OCI-LY7 (cell line): ENCODE measurements at regions not wholly inside any gene's neighbourhood (a gene's known extent, or its start where the extent isn't known, plus 50 kb on each side); places are given as distances from the start of the nearest gene placed in this dataset.
"Not testable (repeated sequence)": the region's sequence is repeated elsewhere in the genome, so short reads cannot be mapped to it uniquely, and the experiment has no call there.

ENCODE experiments used
- BruUV-seq: library from RNA; stranded (reverse); fragments of 400-500 nt; replicated peaks from 2 replicates; lab custom pipeline; 2021; lab: Mats Ljungman, UMichigan
- CTCF ChIA-PET: fragments of 300-600 bp; sonication (Branson Sonifier 250); formaldehyde crosslinking; loops from one replicate; lab custom pipeline; 2022; ENCODE audit warnings: antibody characterized with exemption; ENCODE audit not compliant: unreplicated experiment; lab: Charles Lee
- POLR2A ChIA-PET: fragments of 300-600 bp; sonication (Branson Sonifier 250); formaldehyde crosslinking; loops from one replicate; lab custom pipeline; 2022; ENCODE audit warnings: antibody characterized with exemption; lab: Charles Lee
- DNase-seq: peaks from one replicate; pipeline ENCODE4 v3.0.0-alpha.2; 2015; ENCODE audit warnings: low spot score
- H2AFZ ChIP-seq: fragments of 200-600 bp; sonication (generic), shearing (Covaris generic); 2 replicates; pipeline ENCODE4 v1.6.1; 2014; ENCODE audit warnings: mild to moderate bottlenecking, antibody characterized with exemption, low read length, moderate library complexity
- H3K27ac ChIP-seq: fragments of 200-600 bp; sonication (generic); 2 replicates; pipeline ENCODE4 v1.5.1; 2014; ENCODE audit warnings: mixed run types, low read depth, mild to moderate bottlenecking, moderate library complexity, low read length, inconsistent platforms; ENCODE audit not compliant: poor library complexity, severe bottlenecking
- H3K36me3 ChIP-seq: fragments of 200-600 bp; sonication (generic); 2 replicates; pipeline ENCODE4 v1.6.1; 2014; ENCODE audit warnings: mild to moderate bottlenecking, antibody characterized with exemption, low read length, moderate library complexity, mixed read lengths; ENCODE audit not compliant: insufficient read depth
- H3K4me1 ChIP-seq: fragments of 200-600 bp; sonication (generic); 2 replicates; pipeline ENCODE4 v1.5.1; 2014; ENCODE audit warnings: mild to moderate bottlenecking, low read length; ENCODE audit not compliant: insufficient read depth, poor library complexity, severe bottlenecking
- H3K4me2 ChIP-seq: fragments of 200-600 bp; sonication (generic); 2 replicates; pipeline ENCODE4 v1.6.1; 2014; ENCODE audit warnings: mild to moderate bottlenecking, low read length
- H3K4me3 ChIP-seq: fragments of 200-600 bp; sonication (generic); 2 replicates; pipeline ENCODE4 v1.5.1; 2014; ENCODE audit warnings: mild to moderate bottlenecking, low read depth, low read length; ENCODE audit not compliant: poor library complexity, severe bottlenecking
- H3K79me2 ChIP-seq: fragments of 200-600 bp; sonication (generic); 2 replicates; pipeline ENCODE4 v1.6.1; 2016; ENCODE audit warnings: low read depth, mild to moderate bottlenecking, low read length, moderate library complexity, mixed read lengths; ENCODE audit not compliant: insufficient read depth
- H3K9me2 ChIP-seq: fragments of 200-600 bp; sonication (generic); 2 replicates; pipeline ENCODE4 v1.6.1; 2016; ENCODE audit warnings: mild to moderate bottlenecking, low read length, mixed read lengths; ENCODE audit not compliant: insufficient read depth
- H3K9me3 ChIP-seq: fragments of 200-600 bp; sonication (generic); 2 replicates; pipeline ENCODE4 v1.6.1; 2014; ENCODE audit warnings: mild to moderate bottlenecking, mixed run types, low read length, mixed read lengths
- H4K20me1 ChIP-seq: fragments of 200-600 bp; sonication (generic); 2 replicates; pipeline ENCODE4 v1.6.1; 2014; ENCODE audit warnings: mild to moderate bottlenecking, antibody characterized with exemption, low read length, moderate library complexity, mixed read lengths; ENCODE audit not compliant: insufficient read depth
- EZH2phosphoT487 ChIP-seq: fragments of 200-600 bp; sonication (generic); IDR thresholded peaks from 2 replicates; pipeline ENCODE4 v1.6.1; 2018; ENCODE audit warnings: low read depth, borderline replicate concordance, mild to moderate bottlenecking, mixed run types, antibody characterized with exemption, low read length, moderate library complexity, mixed read lengths
- intact Hi-C: fragments of 100-400 bp; cut with micrococcal nuclease; formaldehyde crosslinking; loops from one replicate; pipeline ENCODE4 v1.10.0; 2022; ENCODE audit not compliant: unreplicated experiment
- TF ChIP-seq, protein P1 (sequence below): fragments of 200-600 bp; sonication (generic); conservative IDR thresholded peaks from 2 replicates; pipeline ENCODE4 v1.5.1; 2014; ENCODE audit warnings: mild to moderate bottlenecking, antibody characterized with exemption, low read length, moderate library complexity, mixed read lengths

DNA sequence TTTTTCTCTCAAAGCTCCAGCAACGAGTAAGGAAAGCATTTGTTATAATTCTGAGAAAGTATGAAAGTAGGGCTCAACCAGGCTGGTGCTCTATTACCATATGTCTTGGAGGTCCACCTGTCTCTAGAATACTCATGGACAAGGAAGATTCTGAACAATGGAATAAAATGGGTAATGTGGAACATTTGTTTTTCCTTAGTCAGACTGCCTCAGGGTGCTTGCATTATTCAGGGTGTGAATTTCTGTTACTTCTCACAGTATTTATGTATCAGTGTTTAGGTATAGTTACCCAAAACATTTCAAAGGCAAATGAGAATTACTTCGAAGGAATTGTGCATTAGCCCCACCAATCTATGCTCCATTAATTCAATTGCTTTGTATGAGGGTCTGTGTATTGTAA, 586.2 kb upstream of the CITED2 start:
- Histone ChIP-seq H3K27ac (no peak overlapping the region), H3K9me2 (no peaks in the 10 kb centered on the region), H3K79me2 (no peaks in the 10 kb centered on the region), H3K4me1 (no peaks in the 10 kb centered on the region), H3K9me3 (no peaks in the 10 kb centered on the region), H2AFZ (no peak overlapping the region), H4K20me1 (no peaks in the 10 kb centered on the region), H3K4me3 (no peak overlapping the region), H3K4me2 (no peak overlapping the region), H3K36me3 (no peaks in the 10 kb centered on the region)
- DNase-seq = no peak
- ChIA-PET CTCF (no interaction called here), POLR2A (interaction anchor here (0.7 kb wide), 2 partner anchors 86 to 375 kb away, joined by 3 to 5 read pairs; no protein-coding TSS in a partner anchor)
- no TSS peak for BruUV-seq
- intact Hi-C loops = no loop called here
- no peak for TF ChIP-seq EZH2phosphoT487
- TF ChIP-seq, protein P1, sequence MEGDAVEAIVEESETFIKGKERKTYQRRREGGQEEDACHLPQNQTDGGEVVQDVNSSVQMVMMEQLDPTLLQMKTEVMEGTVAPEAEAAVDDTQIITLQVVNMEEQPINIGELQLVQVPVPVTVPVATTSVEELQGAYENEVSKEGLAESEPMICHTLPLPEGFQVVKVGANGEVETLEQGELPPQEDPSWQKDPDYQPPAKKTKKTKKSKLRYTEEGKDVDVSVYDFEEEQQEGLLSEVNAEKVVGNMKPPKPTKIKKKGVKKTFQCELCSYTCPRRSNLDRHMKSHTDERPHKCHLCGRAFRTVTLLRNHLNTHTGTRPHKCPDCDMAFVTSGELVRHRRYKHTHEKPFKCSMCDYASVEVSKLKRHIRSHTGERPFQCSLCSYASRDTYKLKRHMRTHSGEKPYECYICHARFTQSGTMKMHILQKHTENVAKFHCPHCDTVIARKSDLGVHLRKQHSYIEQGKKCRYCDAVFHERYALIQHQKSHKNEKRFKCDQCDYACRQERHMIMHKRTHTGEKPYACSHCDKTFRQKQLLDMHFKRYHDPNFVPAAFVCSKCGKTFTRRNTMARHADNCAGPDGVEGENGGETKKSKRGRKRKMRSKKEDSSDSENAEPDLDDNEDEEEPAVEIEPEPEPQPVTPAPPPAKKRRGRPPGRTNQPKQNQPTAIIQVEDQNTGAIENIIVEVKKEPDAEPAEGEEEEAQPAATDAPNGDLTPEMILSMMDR = no peak

DNA sequence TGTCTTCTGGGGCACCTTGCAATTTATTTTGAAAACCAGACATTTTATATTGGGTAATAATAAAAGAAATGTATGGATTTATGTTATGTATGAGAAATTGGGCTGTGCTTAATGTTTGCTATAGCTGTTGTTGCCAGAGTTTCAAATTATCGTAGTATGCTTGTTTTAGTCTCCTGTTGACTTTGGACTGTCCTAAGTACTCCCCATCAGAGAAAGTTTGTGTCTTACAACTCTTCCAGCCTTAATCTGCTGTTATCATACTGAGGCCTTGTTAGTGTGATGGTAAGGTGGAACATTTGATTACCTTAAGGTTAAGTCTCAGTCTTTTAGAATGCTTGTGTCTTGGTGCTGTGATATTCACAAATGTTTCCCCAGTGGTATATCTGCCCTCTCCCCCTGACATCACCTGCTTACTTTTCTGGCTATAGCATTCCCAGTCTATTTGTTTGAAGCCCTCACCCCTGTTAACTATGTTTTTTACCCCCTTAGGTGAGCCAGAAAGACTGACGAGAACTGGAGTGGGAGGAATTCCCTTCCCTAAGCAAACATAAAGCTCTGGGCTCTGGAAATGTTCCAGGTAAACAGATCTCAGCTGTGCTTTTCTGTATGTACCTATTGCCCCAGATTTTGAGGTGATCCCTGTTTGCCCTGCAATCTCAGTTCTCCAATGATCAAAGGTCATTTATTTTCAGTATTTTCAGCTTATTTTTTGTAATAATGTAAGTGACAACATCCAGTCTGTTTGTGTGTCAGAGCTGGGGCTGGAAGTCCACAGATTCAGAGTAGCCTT, 581.1 kb upstream of the CITED2 start:
- no TSS peak for BruUV-seq
- no peak for DNase-seq
- H3K9me2 ChIP-seq = no peaks in the 10 kb centered on the region
- no peaks in the 10 kb centered on the region for H4K20me1 ChIP-seq
- no peaks in the 10 kb centered on the region for H3K4me1 ChIP-seq
- no peak overlapping the region for H3K4me3 ChIP-seq
- POLR2A ChIA-PET = interaction anchor here (1.0 kb wide), 1 partner anchor 9 kb away, joined by 3 read pairs; no protein-coding TSS in a partner anchor
- CTCF ChIA-PET = no interaction called here
- H3K79me2 ChIP-seq = no peaks in the 10 kb centered on the region
- H3K9me3 ChIP-seq = no peaks in the 10 kb centered on the region
- H3K4me2 ChIP-seq = no peak overlapping the region
- no peak overlapping the region for H3K27ac ChIP-seq
- H3K36me3 ChIP-seq = no peaks in the 10 kb centered on the region
- TF ChIP-seq, protein P1 = no peak
- TF ChIP-seq EZH2phosphoT487 = no peak
- no peak overlapping the region for H2AFZ ChIP-seq
- intact Hi-C loops = no loop called here

DNA sequence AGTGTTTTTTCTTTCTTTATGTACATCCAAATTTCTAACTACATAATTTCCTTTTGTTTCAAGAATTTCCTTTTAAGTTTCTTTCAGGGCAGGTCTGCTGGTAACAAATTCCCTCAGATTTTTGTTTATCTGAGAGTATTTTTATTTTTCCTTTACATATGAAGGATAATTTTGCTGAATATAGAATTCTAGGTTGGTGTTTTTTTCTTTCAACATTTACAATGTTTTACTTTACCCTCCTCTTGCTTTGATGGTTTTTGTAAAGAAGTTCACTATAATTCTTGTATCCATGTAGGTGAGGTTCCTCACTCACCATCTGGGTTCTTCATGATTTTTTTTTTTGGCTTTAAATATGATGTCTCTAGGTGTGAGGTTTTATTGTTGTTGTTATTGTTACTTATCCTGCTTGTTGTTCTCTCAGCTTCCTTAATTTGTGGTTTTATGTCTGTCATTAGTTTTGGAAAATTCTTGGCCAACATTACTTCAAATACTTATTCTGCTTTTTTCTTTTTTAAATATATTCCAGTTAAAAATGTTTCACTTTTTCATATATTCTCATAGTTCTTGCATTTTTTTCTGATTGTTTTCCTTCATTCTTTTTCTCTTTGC, 580.1 kb upstream of the CITED2 start:
- intact Hi-C loops = no loop called here
- POLR2A ChIA-PET = interaction anchor here (1.0 kb wide), 1 partner anchor 10 kb away, joined by 3 read pairs; no protein-coding TSS in a partner anchor
- BruUV-seq = no TSS peak
- Histone ChIP-seq H3K79me2 (no peaks in the 10 kb centered on the region), H3K4me3 (no peak overlapping the region), H3K27ac (no peak overlapping the region), H4K20me1 (no peaks in the 10 kb centered on the region), H3K9me2 (no peaks in the 10 kb centered on the region), H3K36me3 (no peaks in the 10 kb centered on the region), H3K9me3 (no peaks in the 10 kb centered on the region), H3K4me1 (no peaks in the 10 kb centered on the region), H3K4me2 (no peak overlapping the region), H2AFZ (no peak overlapping the region)
- no peak for DNase-seq
- no peak for TF ChIP-seq EZH2phosphoT487
- TF ChIP-seq, protein P1 = no peak
- CTCF ChIA-PET = no interaction called here

DNA sequence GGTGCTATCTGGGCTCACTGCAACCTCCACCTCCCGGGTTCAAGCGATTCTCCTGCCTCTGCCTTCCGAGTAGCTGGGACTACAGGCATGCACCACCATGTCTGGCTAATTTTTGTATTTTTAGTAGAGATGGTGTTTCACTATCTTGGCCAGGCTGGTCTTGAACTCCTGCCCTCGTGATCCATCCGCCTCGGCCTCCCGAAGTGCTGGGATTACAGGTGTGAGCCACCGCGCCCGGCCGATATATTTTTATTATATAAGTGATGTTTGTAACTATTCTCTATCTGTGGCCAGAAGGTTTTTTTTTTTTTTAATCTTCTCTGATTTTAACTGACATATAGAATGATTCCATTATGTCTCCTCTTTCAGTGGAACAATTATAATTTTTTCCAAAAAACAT, 579.3 kb upstream of the CITED2 start:
- H3K4me1 ChIP-seq, H3K36me3 ChIP-seq, H3K4me2 ChIP-seq, H3K9me2 ChIP-seq, intact Hi-C loops, H3K9me3 ChIP-seq, H2AFZ ChIP-seq, H3K27ac ChIP-seq, CTCF ChIA-PET, POLR2A ChIA-PET, BruUV-seq, H4K20me1 ChIP-seq, H3K4me3 ChIP-seq, H3K79me2 ChIP-seq, DNase-seq: not testable (repeated sequence)
